HepG2 (cell line): ENCODE measurements at regions not wholly inside any gene's neighbourhood (a gene's known extent, or its start where the extent isn't known, plus 50 kb on each side); places are given as distances from the start of the nearest gene placed in this dataset.

Experiments
- ATAC-seq: fragments of 200-7000 bp; cut with Tn5 transposase; 3 replicates; pipeline ENCODE4 v1.9.1; 2020; ENCODE audit warnings: mild to moderate bottlenecking, moderate library complexity
- BruUV-seq: library from RNA; stranded (reverse); fragments of 400-500 nt; replicated peaks from 2 replicates; lab custom pipeline; 2021; lab: Mats Ljungman, UMichigan
- CTCF ChIA-PET: fragments of 300-600 bp; formaldehyde crosslinking; extraction: SDS; loops from one replicate; lab custom pipeline; 2021; ENCODE audit warnings: low total read pairs, inconsistent platforms, low intra/inter-chr PET ratio; lab: Yijun Ruan, JAX
- POLR2A ChIA-PET: fragments of 350-600 bp; sonication (Branson Sonifier 250); formaldehyde crosslinking; loops from one replicate; lab custom pipeline; 2020; ENCODE audit warnings: antibody characterized with exemption, inconsistent platforms; lab: Yijun Ruan, JAX
- DNase-seq: peaks from one replicate; pipeline ENCODE4 v3.0.0-alpha.2; 2015; ENCODE audit warnings: low spot score
- FAIRE-seq: peaks from 3 replicates; lab custom pipeline; 2011; peaks lifted over from hg19 to GRCh38; lab: Jason Lieb, UNC
- H2AFZ ChIP-seq: one replicate; pipeline ENCODE4 v1.6.1; 2011; ENCODE audit warnings: low read length, inconsistent platforms
- H3K27ac ChIP-seq: fragments of 300-600 bp; 3 replicates; pipeline ENCODE4 v1.8.0; 2011; ENCODE audit warnings: mixed run types, mild to moderate bottlenecking, mixed read lengths, low read length, inconsistent platforms; ENCODE audit not compliant: insufficient read depth; ENCODE audit errors: extremely low read length
- H3K27me3 ChIP-seq, 2 experiments: fragments of 200-600 bp in 1 of 2; 2 replicates in 1 of 2; 3 replicates in 1 of 2; pipeline versions ENCODE4 v1.6.0 to v1.8.0; 2011; ENCODE audit warnings: low read length in 2 of 2, mild to moderate bottlenecking in 2 of 2, moderate library complexity in 2 of 2, inconsistent platforms in 1 of 2; ENCODE audit not compliant: insufficient read depth in 2 of 2, control insufficient read depth in 1 of 2
- H3K36me3 ChIP-seq, 2 experiments: fragments of 200-600 bp in 1 of 2; replicated peaks in 1 of 2; 2 replicates in 1 of 2; 3 replicates in 1 of 2; pipeline versions ENCODE4 v1.5.1 to v1.8.0; 2011; ENCODE audit warnings: low read length in 2 of 2, inconsistent platforms in 1 of 2; ENCODE audit not compliant: insufficient read depth in 2 of 2, control insufficient read depth in 1 of 2
- H3K4me1 ChIP-seq: 2 replicates; pipeline ENCODE4 v1.5.1; 2012; ENCODE audit warnings: low read length, inconsistent platforms; ENCODE audit not compliant: insufficient read depth
- H3K4me2 ChIP-seq: 2 replicates; pipeline ENCODE4 v1.6.0; 2011; ENCODE audit warnings: low read depth, low read length, inconsistent platforms
- H3K4me3 ChIP-seq, 3 experiments: fragments of 200-600 bp in 1 of 3; sonication (generic), shearing (Covaris generic) in 1 of 3; replicated peaks in 1 of 3; 2 replicates each; pipeline ENCODE4 v1.5.1; 2011 to 2016; ENCODE audit warnings: low read length in 3 of 3, inconsistent platforms in 2 of 3, low read depth in 2 of 3, mild to moderate bottlenecking in 2 of 3, control low read depth in 1 of 3, mixed read lengths in 1 of 3; ENCODE audit not compliant: insufficient read depth in 1 of 3
- H3K79me2 ChIP-seq: one replicate; pipeline ENCODE4 v1.6.1; 2011; ENCODE audit warnings: low read length, inconsistent platforms; ENCODE audit not compliant: insufficient read depth
- H3K9ac ChIP-seq: 2 replicates; pipeline ENCODE4 v1.6.0; 2011; ENCODE audit warnings: mild to moderate bottlenecking, low read depth, low read length, inconsistent platforms; ENCODE audit not compliant: insufficient read depth
- H3K9me3 ChIP-seq: 2 replicates; pipeline ENCODE4 v1.5.1; 2012; ENCODE audit warnings: mild to moderate bottlenecking, low read length
- H4K20me1 ChIP-seq: 2 replicates; pipeline ENCODE4 v1.6.0; 2011; ENCODE audit warnings: inconsistent platforms, mild to moderate bottlenecking, low read length, moderate library complexity; ENCODE audit not compliant: insufficient read depth
- GABPA ChIP-seq, 2 experiments: IDR thresholded peaks; 2 replicates each; pipeline ENCODE4 v1.6.1; 2011 to 2016; ENCODE audit warnings: low read depth in 2 of 2, low read length in 1 of 2, missing biosample characterization in 1 of 2, missing genetic modification characterization in 1 of 2
- HNF4A ChIP-seq: sonication (generic); formaldehyde crosslinking; IDR thresholded peaks from 2 replicates; pipeline ENCODE4 v1.4.0; 2020; ENCODE audit warnings: missing genetic modification reagents
- HOMEZ ChIP-seq: IDR thresholded peaks from 2 replicates; pipeline ENCODE4 v1.6.1; 2016; ENCODE audit warnings: low read depth
- NCOR1 ChIP-seq: fragments of 200-600 bp; sonication (generic); IDR thresholded peaks from 2 replicates; pipeline ENCODE4 v1.7.0; 2017; ENCODE audit warnings: antibody characterized with exemption, low read length, borderline replicate concordance
- TCF7 ChIP-seq: sonication (generic); IDR thresholded peaks from 2 replicates; pipeline ENCODE4 v1.6.1; 2016; ENCODE audit warnings: antibody characterized with exemption, low read depth
- WGBS: methylation state at CpG from one replicate; pipeline ENCODE4 v1.1.6; 2017; ENCODE audit warnings: low lambda C conversion rate; 5-methylcytosine and 5-hydroxymethylcytosine counted together
- in situ Hi-C: cut with HindIII; loops from 2 replicates; pipeline ENCODE4 v1.10.0; 2017; ENCODE audit warnings: low pct_unique_long_range_greater_than_20kb; ENCODE audit not compliant: extremely low pct_ligation_motif_present
- intact Hi-C: fragments of 100-400 bp; cut with micrococcal nuclease; formaldehyde crosslinking; loops from one replicate; pipeline ENCODE4 v1.10.0; 2022; ENCODE audit not compliant: unreplicated experiment

DNA sequence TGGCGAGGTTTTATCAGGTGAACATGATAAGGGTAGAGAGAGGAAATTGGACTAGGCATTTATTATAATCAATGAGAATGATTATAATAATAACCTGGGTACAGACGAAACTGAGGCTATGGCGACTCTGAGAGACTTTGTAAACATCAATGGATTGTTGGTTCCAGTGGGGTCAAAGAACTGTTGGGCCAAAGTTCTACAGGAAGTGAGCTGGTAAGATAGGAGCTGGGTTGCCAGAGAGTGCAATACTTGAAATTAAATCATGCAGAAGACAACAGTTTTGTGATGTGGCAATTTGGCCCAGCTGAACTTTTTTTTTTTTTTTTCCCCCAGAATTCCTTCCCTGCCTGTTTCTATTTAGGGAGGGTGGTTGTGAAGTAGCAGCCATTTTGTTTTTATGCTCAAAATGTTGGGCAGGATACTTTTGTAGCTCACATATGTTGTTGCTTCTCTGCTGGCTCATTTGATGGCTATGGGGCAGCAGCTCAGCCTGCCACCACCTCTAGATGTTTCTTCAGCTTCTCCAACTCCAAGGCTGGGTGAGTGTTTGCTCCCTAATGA, 286.5 kb upstream of the B3GALT2 start:
- BruUV-seq = no TSS peak
- DNase-seq (peak; percentile 6), ATAC-seq (peak; percentile 42; the same call in 2 of the 3 replicates), FAIRE-seq (no peak)
- Histone ChIP-seq H3K79me2 (no peaks in the 10 kb centered on the region), H3K36me3 (no peaks in the 10 kb centered on the region), H3K4me2 (no peak overlapping the region), H3K27me3 (no peaks in the 10 kb centered on the region), H3K4me1 (peaks cover 10% of the 10 kb centered on the region), H3K9me3 (0 out of 2 replicates have a peak, but pooled peaks cover 10% of the 10 kb centered on the region), H3K27ac (no peak overlapping the region), H4K20me1 (no peaks in the 10 kb centered on the region), H3K4me3 (no peak overlapping the region), H3K9ac (no peak overlapping the region), H2AFZ (no peak overlapping the region)
- intact Hi-C loops = no loop called here
- TF ChIP-seq HOMEZ (CRISPR knock-in tag) = peak; percentile 15; the same call in 1 of the 2 replicates
- TF ChIP-seq GABPA (IDR thresholded peaks at IDR 0.05; ENCODE audit: low read depth, low read length) = no peak
- peak; percentile 70 for TF ChIP-seq GABPA (CRISPR knock-in tag; IDR thresholded peaks at IDR 0.05; ENCODE audit: low read depth)
- TF ChIP-seq TCF7 = no peak
- peak; percentile 51; the same call in 1 of the 2 replicates for TF ChIP-seq HNF4A (CRISPR knock-in tag)
- 11% methylated on average over 3 of the region's 3 CpGs for WGBS
- in situ Hi-C loops = no loop called here
- ChIA-PET CTCF (no interaction called here), POLR2A (no interaction called here)

DNA sequence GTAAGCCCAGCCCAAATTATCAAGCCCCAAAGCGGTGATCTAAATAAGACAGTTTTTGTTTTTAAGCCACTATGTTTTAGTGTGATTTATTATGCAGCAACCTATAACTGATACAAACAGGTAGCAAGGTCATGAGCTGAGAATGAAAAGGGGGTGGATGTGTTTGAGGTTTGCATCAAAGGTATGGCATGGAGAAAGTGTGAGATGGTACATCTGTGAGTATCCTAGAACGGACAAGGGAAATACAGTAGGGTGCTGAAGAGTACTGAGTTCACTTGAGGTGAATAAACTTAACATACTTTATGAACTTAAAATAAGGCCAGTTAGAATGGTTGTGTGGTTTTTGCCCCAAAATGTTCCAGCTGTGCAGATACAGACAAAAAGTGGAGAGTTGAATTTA, 286.0 kb upstream of the B3GALT2 start:
- ChIA-PET CTCF (no interaction called here), POLR2A (no interaction called here)
- no peak for ATAC-seq
- FAIRE-seq = no peak
- Histone ChIP-seq H3K9me3 (0 out of 2 replicates have a peak, but pooled peaks cover 10% of the 10 kb centered on the region), H3K4me2 (no peak overlapping the region), H3K36me3 (no peaks in the 10 kb centered on the region), H2AFZ (no peak overlapping the region), H3K27ac (no peak overlapping the region), H3K9ac (no peak overlapping the region), H4K20me1 (no peaks in the 10 kb centered on the region), H3K27me3 (no peaks in the 10 kb centered on the region), H3K4me1 (peaks cover 10% of the 10 kb centered on the region), H3K4me3 (no peak overlapping the region), H3K79me2 (no peaks in the 10 kb centered on the region)
- WGBS = 38% methylated on average over 2 of the region's 2 CpGs
- intact Hi-C loops = no loop called here
- DNase-seq = no peak
- no peak for TF ChIP-seq NCOR1
- in situ Hi-C loops = no loop called here
- no TSS peak for BruUV-seq
